HL-60 (cell line): ENCODE measurements at regions not wholly inside any gene's neighbourhood (a gene's known extent, or its start where the extent isn't known, plus 50 kb on each side); places are given as distances from the start of the nearest gene placed in this dataset.

Experiments used
- DNase-seq, 2 experiments: peaks; one replicate each; pipeline ENCODE4 v3.0.0-alpha.2; 2010 to 2020; ENCODE audit warnings: low read depth in 1 of 2, low spot score in 1 of 2
- H3K27ac ChIP-seq: fragments of 250-450 bp; sonication (Bioruptor Pico); replicated peaks from 2 replicates; pipeline ENCODE4 v1.5.1; 2020; ENCODE audit warnings: mild to moderate bottlenecking, moderate library complexity
- H3K27me3 ChIP-seq: fragments of 250-450 bp; sonication (Bioruptor Pico); 2 replicates; pipeline ENCODE4 v1.5.1; 2021; ENCODE audit warnings: mild to moderate bottlenecking, moderate library complexity; ENCODE audit not compliant: insufficient read depth, poor library complexity, severe bottlenecking
- H3K4me3 ChIP-seq: replicated peaks from 2 replicates; pipeline ENCODE4 v1.5.1; 2011; ENCODE audit warnings: mild to moderate bottlenecking, control low read depth, low read length; ENCODE audit not compliant: insufficient read depth
- CTCF ChIP-seq: IDR thresholded peaks from one replicate; pipeline ENCODE4 v1.5.1; 2011; ENCODE audit warnings: low read length, control low read depth, inconsistent platforms; ENCODE audit not compliant: insufficient read depth
- GABPA ChIP-seq: IDR thresholded peaks from 2 replicates; pipeline ENCODE4 v1.6.1; 2012; ENCODE audit warnings: low read depth
- POLR2AphosphoS5 ChIP-seq: IDR thresholded peaks from 2 replicates; pipeline ENCODE4 v1.6.1; 2012; ENCODE audit warnings: low read depth
- REST ChIP-seq: IDR thresholded peaks from 2 replicates; pipeline ENCODE4 v1.6.1; 2012; ENCODE audit warnings: low read depth; ENCODE audit not compliant: insufficient replicate concordance
- SPI1 ChIP-seq: IDR thresholded peaks from 2 replicates; pipeline ENCODE4 v1.6.1; 2012; ENCODE audit warnings: low read depth, mild to moderate bottlenecking, borderline replicate concordance

- Histone ChIP-seq H3K27ac (no peak overlapping the region), H3K27me3 (no peaks in the 10 kb centered on the region), H3K4me3 (no peak overlapping the region)
- TF ChIP-seq GABPA (no peak), REST (no peak), CTCF (no peak), SPI1 (no peak), POLR2AphosphoS5 (no peak)
- no peak for DNase-seq
Measured at GRCh38 chr10:44263771-44264170, 121.1 kb downstream of the CXCL12 start.

- H3K4me3 ChIP-seq, result no peak overlapping the region
- H3K27ac ChIP-seq, result no peak overlapping the region
- no peak for DNase-seq
- H3K27me3 ChIP-seq, result no peaks in the 10 kb centered on the region
- no peak for TF ChIP-seq GABPA
- TF ChIP-seq SPI1, result no peak
- no peak for TF ChIP-seq CTCF
- no peak for TF ChIP-seq POLR2AphosphoS5
- no peak for TF ChIP-seq REST
Measured at GRCh38 chr10:44262551-44263251, 122.2 kb downstream of the CXCL12 start.

GRCh38 chr10:44261710-44262455, 123.0 kb downstream of the CXCL12 start:
- TF ChIP-seq GABPA (no peak), REST (no peak), CTCF (no peak), POLR2AphosphoS5 (no peak), SPI1 (no peak)
- no peak for DNase-seq
- no peaks in the 10 kb centered on the region for H3K27me3 ChIP-seq
- no peak overlapping the region for H3K27ac ChIP-seq
- H3K4me3 ChIP-seq, result no peak overlapping the region
